ENCODE measurements at regions not wholly inside any gene's neighbourhood (a gene's known extent, or its start where the extent isn't known, plus 50 kb on each side); places are given as distances from the start of the nearest gene placed in this dataset.

DNA sequence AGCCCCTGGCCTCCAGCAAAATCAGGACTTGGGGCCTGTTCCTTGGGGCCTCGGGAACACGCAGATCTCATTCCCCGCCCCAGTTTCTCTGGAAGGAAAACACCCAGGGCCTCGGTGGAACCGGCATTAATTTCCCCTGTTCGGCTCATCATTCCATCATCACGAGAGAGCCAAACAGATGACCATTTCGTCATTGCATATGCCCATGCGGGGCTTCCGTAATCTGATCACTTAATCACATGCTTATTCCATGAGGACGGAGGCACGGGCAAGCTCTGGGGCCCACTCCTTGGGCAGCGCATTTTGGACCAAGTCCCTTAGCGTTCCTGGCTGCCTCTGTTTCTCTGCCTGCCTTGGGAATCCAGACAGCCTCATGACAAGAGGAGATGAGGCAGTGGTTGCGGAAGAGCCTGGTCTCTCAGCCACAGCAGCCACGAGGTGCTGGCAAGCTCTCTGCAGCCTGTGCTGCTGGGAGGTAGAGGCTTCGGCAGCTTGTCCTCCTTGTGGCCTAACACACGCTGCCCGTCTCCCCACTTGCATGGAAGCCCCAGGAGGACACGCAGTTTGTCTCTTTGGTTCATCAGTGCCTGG lies 65.0 kb upstream of the IER5L start:
- H3K27ac ChIP-seq (ENCODE audit: low read depth, low read length): no peak overlapping the region
- WGBS, 3 donors: 58 to 76% (median 70%) methylated on average over 20 of the region's 20 CpGs

DNA sequence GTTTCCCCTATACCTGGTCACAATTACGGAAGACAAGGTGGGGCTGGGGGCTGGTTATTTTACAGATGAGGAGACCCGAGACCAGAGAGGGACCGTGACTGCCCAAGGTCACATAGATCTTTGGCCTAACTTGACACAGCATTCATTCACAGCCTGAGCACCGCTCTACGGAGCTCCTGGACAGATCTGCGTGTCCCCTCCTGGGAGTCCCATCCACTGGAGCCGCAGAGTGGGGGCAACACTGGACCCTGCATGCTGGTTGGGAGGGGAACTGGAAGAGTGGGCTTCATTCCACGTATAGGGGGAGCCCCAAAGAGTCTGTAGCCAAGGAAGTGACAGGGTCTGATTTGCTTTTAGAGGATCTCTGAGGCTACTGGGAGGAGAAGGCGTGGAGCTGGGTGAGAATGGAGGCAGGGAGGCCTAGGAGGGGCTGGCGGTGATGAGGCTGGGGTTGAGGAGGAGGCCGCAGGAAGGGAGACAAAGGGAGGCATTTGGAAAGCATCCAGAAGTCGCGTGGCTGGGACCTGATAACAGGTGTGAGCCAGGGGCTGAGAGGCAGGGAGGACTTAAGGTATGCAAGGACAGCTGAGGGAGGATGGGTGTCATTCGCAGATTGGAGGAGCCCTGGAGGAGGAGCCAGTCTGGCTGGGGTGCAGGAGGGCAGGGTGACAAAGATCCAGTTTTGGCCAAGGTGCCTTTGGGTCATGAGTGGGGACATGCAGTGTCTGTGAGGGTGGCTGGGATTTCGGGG lies 64.3 kb upstream of the IER5L start:
- no peak overlapping the region for H3K27ac ChIP-seq (ENCODE audit: low read depth, low read length)
- 72 to 90% (median 87%) methylated on average over 15 of the region's 15 CpGs for WGBS, 3 donors

DNA sequence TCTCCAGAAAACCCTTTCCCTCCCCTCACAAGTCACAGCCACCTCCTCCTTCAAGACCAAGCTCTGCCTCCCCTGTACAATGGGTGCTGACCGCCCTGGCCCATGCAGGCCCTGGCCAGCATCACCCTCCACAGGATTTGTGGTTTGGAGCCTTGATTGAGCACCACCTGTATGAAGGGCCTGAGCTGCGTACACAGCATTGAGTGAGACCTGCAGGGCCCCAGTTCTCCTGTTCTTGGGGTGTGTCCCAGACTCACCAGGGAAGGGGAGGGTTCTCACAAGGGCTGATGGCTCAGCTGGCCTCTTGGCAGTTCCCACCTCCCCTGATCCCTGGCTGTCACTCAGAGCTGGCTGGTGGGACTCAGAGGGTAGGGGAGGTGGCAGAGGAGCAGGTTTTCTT lies 63.7 kb upstream of the IER5L start:
- H3K27ac ChIP-seq (ENCODE audit: low read depth, low read length): no peak overlapping the region
- 84 to 98% (median 94%) methylated on average over 2 of the region's 2 CpGs for WGBS, 3 donors

DNA sequence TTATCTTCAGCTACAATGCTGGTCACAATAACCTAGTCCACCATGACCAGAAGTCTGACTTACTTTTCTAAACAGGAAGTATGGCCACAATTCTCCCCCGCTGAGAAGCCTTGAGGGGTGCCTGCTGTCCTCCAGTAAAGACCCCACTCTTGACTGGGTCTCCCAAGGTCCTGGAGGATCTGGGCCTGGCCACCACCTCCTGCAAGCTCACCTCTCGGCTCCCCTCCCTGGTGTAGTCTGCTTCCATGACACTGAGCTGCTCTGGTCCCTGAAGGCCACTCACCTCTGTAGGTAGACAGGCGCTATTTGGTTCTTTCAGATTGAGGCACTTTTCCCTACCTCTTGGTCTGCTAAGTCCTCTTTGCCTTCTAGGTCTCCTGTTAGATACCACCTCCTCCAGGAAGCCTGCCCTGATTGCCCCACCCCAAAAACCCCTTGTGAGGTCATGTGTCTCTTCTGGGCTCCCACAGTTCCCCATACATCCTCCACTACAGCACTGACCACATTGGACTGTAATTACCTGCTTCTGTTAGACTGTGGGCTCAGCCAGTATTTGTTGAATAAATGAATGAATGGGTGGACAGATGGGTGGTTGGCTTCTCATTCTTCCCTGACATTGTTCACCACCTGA lies 62.6 kb upstream of the IER5L start:
- H3K27ac ChIP-seq (ENCODE audit: low read depth, low read length): no peak overlapping the region
- WGBS, 3 donors: 93 to 98% (median 96%) methylated on average over 3 of the region's 3 CpGs

DNA sequence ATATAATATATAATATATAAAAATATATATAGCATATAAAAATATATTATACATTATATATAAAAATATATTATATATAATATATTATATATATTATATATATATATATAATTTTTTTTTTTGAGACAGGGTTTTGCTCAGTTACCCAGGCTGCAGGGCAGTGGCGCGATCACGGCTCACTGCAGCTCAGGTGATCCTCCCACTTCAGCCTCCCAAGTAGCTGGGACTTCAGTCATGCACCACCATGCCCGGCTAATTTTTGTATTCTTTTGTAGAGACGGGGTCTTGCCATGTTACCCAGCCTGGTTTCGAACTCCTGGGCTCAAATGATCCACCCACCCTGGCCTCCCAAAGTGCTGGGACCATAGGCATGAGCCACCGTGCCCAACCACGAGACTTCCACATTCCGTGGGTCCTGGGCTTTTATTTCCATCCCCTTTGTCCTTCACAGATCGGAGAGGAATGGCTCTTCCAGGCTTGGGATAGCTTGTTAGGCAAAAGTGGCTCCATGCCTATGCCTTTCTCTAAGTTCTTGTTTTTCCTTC lies 62.0 kb upstream of the IER5L start:
- 80 to 89% (median 88%) methylated on average over 10 of the region's 10 CpGs for WGBS, 3 donors
- H3K27ac ChIP-seq (ENCODE audit: low read depth, low read length): no peak overlapping the region

DNA sequence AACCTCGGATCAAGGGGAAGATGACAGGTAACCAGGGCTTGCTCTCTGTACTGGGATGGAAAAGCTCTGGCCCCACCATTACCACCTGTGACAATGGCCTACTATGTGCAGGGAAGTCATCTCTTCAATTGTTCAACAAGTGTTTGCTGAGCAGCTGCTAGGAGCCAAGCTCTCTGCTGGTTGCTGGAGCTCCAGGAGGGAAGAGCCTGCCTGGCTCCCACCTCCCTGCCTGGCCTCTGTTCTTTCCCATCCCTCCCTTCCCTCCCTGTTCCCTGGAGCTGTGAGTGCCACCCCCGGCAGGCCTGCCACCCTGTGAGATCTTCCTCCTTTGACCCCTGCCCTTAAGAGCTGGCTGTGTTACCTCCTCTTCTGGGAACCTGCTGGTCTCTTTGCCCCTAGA lies 59.7 kb upstream of the IER5L start:
- WGBS, 3 donors: 41 to 73% (median 70%) methylated on average over 2 of the region's 2 CpGs
- H3K27ac ChIP-seq (ENCODE audit: low read depth, low read length): no peak overlapping the region

DNA sequence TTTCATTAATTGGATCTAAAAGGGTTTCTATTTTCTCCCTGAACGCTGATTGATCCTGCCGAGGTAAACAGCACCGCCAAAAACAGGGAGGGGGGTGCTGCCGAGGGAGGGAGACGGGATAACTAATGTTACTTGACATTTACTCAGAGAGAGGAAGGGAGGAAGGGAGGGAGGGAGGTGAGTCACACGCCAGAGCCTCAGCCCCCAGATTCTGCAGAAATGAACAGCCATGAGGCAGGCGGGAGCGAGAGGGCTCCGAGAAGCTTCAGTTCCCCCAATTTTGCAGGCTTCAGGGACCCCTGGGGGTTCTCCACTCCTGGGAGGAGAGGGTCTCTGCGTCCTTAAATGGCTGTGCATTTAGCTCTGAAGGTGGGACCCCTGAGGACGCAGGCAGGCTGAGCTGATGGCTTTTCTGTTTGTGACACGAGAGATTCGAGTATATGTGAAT lies 59.1 kb upstream of the IER5L start:
- WGBS, 3 donors: 14 to 27% (median 14%) methylated on average over 13 of the region's 13 CpGs
- H3K27ac ChIP-seq (ENCODE audit: low read depth, low read length): no peak overlapping the region

DNA sequence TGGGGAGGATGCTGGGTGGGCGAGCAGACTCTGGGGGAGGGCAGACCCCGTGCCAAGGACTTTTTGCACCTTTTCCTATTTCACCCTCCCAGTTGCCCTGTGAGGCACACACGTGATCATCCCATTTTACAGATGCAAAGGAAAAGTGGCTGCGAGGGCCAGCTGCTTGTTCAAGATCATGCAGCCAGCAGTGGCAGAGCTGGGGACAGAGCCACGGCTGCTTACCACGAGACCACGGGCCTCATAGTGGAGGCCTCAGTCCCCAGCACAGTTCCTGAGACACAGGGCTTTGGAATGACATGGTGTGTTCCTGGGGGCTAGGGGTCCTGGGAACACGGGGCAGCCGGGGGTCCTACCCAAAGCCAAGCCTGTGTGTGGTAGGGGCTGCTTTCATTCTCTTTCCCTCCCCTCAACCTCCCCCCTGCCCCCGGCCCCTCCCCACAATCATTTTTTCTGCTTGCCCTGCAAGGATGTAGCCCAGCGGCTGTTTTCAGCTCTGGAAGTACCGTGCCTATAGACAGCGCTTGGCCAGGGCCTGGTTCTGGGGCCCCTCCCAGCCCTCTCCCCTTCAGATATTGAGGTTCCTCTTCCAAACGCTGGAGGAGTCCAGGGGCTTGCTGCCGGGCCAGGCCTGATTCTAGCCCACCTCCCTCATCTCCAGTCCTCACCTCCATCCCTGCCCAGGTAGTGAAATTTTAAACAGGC lies 58.5 kb upstream of the IER5L start:
- H3K27ac ChIP-seq (ENCODE audit: low read depth, low read length): no peak overlapping the region
- WGBS, 3 donors: 53 to 55% (median 54%) methylated on average over 15 of the region's 15 CpGs

DNA sequence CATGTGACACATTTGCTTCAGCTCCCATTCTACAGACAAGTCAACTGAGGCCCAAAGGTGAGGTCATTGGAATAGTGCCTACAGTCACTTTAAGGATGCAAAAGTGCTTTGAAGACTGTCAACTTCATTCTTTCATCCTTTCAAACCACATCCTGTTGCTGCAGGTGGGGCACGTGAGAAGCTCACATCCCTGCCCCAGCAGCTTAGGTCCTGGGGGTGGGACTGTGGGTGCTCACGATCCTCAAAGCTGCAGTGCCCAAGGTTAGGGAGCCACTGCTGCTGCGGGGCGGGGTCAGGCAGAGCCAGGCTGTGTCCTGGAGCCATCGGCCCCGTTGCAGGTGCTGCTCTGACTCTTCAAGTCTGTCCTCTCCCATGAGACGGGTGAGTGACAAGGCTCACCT lies 57.9 kb upstream of the IER5L start:
- H3K27ac ChIP-seq (ENCODE audit: low read depth, low read length): no peak overlapping the region
- 50 to 70% (median 65%) methylated on average over 7 of the region's 7 CpGs for WGBS, 3 donors

DNA sequence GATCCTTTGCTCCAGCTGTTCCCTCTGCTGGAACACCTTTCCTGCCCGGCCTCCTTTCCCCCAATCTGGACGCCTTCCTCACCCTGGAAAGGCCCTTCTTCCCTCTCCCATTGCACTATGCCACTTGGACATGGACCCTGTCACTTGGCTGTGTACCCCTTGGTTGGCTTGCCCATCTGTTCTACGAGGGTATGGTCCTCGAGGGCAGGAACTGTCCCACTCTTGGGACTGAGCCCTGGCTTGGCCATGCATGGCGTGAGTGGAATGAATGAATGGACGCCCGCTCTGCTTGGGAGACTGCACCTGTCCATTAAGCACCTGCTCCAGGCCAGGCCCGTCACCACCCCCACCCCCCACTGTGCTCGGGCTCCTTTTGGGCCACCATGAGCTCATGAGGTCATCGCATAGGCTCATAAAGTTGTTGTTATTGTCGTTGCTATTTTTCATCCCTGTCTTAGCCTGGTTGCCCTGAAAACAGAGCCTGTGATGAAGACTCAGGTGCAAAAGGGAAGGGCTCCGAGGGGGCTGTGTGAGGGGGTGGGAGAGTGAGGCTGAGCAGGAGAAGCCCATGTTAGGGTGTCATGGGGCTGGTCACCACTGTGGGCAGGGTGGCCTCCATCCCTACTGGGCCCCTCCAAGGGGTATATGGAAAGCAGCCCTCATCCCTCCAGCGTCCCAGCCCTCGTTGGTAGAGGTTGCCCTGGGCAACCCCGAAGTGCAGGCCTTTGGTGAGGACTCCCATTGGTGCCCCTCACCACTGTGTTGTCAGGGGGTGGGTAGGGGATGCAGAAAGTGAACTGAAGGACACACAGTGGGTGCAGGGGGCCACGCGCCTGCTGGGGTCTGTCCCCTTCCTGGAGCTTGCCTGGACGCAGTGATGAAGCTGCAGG lies 57.2 kb upstream of the IER5L start:
- no peak overlapping the region for H3K27ac ChIP-seq (ENCODE audit: low read depth, low read length)
- WGBS, 3 donors: 88 to 93% (median 91%) methylated on average over 18 of the region's 18 CpGs

DNA sequence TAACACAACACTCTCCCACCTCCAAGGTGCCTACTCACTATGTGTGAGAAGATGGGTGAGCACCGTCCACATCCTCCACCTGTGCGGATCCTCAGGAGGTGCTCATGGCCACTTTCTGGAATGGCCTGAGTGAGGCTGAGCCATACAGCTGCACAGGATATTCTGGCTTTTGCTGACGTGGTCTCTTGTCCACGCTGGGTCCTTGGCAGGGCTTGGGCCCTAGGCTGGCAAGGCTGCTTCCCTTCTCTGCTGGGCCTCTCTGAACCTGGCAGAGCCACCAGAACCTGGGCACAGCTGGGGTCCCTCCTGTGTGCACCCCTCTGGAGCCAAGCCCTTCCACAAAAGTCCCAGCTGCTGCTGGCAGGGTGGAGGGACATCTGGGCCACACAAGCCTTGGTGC lies 56.4 kb upstream of the IER5L start:
- H3K27ac ChIP-seq (ENCODE audit: low read depth, low read length): no peak overlapping the region
- 71 to 85% (median 73%) methylated on average over 4 of the region's 4 CpGs for WGBS, 3 donors

DNA sequence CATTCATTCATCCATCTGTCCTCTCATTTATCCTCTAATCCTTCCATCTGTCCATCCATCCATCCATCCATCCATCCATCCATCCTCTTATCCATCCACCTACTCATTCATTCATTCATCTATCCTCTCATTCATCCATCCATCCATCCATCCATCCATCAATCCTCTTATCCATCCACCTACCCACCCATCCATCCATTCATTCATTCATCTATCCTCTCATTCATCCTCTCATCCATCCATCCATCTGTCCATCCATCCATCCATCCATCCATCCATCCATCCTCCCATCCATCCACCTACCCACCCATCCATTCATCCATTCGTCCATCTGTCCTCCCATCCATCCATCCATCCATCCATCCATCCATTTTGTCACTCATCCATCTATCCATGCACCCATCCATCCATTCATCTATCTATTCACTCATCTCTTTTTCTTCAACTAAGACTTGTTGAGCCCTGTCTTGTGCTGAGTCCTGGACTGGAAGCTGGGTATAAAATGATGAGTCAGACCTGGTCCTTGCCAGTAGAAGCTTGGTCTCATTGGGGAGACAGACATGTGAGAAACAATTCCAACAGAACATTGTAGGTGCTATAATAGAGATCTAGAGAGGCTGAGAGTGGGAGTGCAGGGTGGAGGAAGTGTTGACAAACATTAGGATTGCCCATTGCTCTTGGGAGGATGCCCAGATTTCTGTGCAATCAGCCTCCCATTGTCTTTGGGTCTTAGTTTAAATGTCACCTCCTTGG lies 55.0 kb upstream of the IER5L start:
- H3K27ac ChIP-seq (ENCODE audit: low read depth, low read length): no peak overlapping the region
- 78 to 92% (median 88%) methylated on average over 1 of the region's 1 CpG for WGBS, 3 donors

DNA sequence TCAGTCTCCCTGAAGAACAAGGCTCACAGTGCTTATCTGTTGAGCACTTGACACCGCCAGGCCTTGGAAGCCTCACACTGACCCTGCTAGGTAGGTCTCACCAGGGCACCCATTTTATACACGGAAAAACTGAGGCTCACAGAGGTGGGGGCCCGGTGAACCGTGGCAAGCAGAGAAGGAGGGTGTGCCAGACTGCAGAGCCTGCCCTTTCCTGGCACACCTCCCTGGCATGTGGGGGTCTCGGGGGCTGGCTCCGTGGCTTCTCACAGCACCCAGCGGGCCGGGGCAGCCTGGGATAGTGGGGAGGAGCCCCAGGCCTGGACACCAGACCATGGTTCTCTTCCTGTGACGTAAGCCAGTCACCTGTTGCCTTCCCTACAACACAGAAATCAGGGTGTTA lies 53.7 kb upstream of the IER5L start:
- 87 to 94% (median 88%) methylated on average over 8 to 9 of the region's 9 CpGs for WGBS, 3 donors
- no peak overlapping the region for H3K27ac ChIP-seq (ENCODE audit: low read depth, low read length)

DNA sequence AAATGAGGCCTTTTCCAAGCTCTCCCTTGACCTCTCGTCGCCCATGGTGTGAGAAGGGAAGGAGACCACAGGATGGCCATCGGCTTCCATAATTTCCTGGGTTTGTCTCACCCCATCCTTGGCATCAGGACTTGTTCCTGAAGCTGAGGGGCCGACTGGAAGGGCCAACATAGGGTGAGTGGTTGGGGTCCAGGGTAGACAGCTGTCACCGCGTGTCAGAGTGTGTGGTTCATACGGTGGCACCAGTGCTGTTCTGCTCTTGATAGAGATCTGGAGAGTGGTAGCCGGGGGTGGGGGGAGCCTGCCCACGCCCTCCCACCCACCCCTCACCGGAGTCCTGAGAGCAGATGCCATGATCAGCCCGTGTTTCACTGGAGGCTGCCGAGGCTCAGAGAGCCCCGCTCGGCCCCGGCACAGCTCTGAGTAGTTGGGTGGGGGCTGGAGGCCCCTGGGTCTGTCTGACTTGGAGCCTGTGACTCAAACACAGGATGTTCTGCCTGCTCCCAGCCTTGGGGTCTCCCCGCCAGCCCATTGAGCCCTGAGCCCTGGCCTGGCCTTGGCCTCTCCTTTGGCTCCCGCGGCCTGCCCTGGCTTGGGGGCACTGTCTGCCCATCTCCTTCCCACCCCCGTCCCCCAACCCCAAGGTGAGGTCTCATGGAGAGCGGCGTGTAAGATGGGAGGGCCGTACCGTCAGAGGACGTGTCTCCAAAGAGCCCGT lies 53.1 kb upstream of the IER5L start:
- H3K27ac ChIP-seq (ENCODE audit: low read depth, low read length): no peak overlapping the region
- WGBS, 3 donors: 90 to 91% (median 91%) methylated on average over 24 to 25 of the region's 25 CpGs

DNA sequence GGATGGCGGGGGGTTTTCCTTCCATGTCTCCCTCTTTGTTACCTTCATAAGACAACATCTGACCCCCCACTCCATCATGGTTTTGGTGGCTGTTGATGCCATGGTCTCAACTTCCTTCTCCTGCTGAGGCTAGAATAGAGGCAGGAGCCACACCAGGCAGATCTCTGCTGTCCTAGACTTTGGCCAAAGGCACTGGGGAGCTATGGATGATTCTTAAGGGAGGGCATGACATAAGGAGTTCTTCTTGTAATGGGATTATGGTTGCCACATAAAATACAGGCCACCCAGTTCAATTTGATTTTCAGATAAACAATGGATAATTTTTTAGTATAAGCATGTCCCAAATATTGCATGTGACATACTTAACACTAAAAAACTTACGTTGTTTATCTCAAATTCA lies 52.2 kb upstream of the IER5L start:
- 70 to 91% (median 72%) methylated on average over 2 of the region's 2 CpGs for WGBS, 3 donors
- no peak overlapping the region for H3K27ac ChIP-seq (ENCODE audit: low read depth, low read length)

Measured in adipose tissue (tissue), 3 donors.